ENCODE measurements at regions not wholly inside any gene's neighbourhood (a gene's known extent, or its start where the extent isn't known, plus 50 kb on each side); places are given as distances from the start of the nearest gene placed in this dataset.

DNA sequence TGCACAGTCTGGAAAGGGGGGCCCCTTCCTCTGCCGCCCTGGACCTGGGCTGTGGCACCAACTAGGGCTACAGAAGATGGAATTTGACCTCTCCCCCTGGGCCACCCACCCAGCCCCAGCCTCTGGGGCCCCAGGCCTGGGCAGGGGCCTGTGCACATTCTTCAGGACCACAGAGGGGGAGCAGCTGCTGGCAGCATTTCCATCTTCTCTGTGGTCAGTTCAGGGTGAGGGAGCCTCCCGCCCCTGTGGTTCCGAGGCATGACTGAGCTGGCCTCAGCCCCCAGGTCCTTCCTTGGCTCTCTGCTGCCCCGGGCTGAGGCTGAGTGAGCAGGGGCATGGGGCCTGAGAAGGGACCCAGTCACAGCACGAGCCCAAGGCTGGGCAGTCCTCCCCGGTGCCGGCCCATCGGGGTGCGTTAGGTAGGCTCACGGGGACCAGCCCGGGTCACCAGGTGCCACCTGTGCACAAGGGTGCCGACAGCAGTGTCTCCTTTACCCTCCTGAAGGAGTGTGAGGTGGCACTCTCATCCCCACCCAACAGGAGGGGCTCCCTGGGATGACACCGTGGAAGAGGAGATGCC is 63.2 kb downstream of the UNCX start:
- H3K27me3 ChIP-seq (ENCODE audit: insufficient read depth) = peaks cover 92% of the 10 kb centered on the region

DNA sequence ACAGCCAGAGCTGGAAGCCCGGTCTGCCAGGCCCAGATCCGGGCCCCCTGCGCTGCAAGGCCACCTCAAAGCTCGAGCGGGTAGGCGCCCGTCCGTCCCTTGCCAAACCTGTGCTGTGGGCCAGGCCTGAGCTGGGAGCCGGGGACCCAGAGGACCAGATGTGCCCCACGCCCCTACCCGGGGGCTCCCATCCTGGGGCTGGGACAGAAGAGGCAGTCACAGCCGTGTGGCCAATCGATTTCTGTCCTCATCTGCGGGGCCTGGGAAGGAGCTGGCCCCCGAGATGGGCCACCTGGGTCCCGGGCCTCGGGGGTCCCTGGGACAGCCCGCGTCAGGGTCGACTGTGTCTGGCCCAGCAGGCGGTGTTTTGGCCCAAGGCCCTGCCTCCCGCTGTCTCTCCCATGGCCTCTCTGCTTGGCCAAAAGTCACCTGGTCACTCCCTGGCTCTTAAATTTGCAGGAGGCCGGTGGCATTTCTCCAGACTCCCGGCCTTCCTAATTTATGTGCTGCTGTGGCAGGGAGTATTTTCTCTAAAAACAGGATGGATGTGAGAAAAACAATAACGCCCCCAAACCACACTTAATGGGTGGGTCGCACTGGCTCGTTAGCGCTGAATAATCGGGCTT is 63.8 kb downstream of the UNCX start:
- H3K4me1 ChIP-seq (ENCODE audit: control insufficient read depth in 1 of 2, insufficient read depth in 2 of 2, low read depth in 1 of 2, low read length in 1 of 2) = no peaks in the 10 kb centered on the region
- no peak overlapping the region for H3K27ac ChIP-seq (ENCODE audit: low read depth in 2 of 2, low read length in 1 of 2)
- H3K4me2 ChIP-seq = no peak overlapping the region
- ChIA-PET CTCF (interaction anchor here (1.1 to 4.0 kb wide), 5 partner anchors 39 to 137 kb away, joined by 3 to 13 read pairs (median 7); no protein-coding TSS in a partner anchor), POLR2A (no interaction called here)
- H3K79me2 ChIP-seq (ENCODE audit: insufficient read depth) = no peaks in the 10 kb centered on the region
- DNase-seq = peak; percentile 49
- no peaks in the 10 kb centered on the region for H3K9me3 ChIP-seq
- H3K9ac ChIP-seq = no peak overlapping the region
- H3K36me3 ChIP-seq (replicated peaks in 1 of 2; ENCODE audit: control insufficient read depth in 1 of 2, insufficient read depth in 2 of 2, low read length in 1 of 2) = no peaks in the 10 kb centered on the region
- 4% methylated on average over 18 of the region's 29 CpGs for WGBS (ENCODE audit: low lambda C conversion rate)
- H2AFZ ChIP-seq (ENCODE audit: low read depth) = no peak overlapping the region
- H3K9me2 ChIP-seq = no peaks in the 10 kb centered on the region
- H4K20me1 ChIP-seq (ENCODE audit: insufficient read depth) = 0 out of 2 replicates have a peak, but pooled peaks cover 9% of the 10 kb centered on the region
- peaks cover 89% of the 10 kb centered on the region for H3K27me3 ChIP-seq (ENCODE audit: insufficient read depth)
- H3K4me3 ChIP-seq (ENCODE audit: low read depth in 2 of 2, low read length in 1 of 2) = no peak overlapping the region
- peaks cover 3% of the 10 kb centered on the region for H3F3A ChIP-seq (replicated peaks; ENCODE audit: insufficient read depth)
- TF ChIP-seq, protein P1, sequence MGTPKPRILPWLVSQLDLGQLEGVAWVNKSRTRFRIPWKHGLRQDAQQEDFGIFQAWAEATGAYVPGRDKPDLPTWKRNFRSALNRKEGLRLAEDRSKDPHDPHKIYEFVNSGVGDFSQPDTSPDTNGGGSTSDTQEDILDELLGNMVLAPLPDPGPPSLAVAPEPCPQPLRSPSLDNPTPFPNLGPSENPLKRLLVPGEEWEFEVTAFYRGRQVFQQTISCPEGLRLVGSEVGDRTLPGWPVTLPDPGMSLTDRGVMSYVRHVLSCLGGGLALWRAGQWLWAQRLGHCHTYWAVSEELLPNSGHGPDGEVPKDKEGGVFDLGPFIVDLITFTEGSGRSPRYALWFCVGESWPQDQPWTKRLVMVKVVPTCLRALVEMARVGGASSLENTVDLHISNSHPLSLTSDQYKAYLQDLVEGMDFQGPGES (IDR thresholded peaks at IDR 0.05; ENCODE audit: low read depth, low read length) = no peak
- no peak for TF ChIP-seq RXRA (IDR thresholded peaks at IDR 0.05; ENCODE audit: borderline replicate concordance, low read depth)
- TF ChIP-seq TCF12 (IDR thresholded peaks at IDR 0.05) = no peak
- TF ChIP-seq, protein P2, sequence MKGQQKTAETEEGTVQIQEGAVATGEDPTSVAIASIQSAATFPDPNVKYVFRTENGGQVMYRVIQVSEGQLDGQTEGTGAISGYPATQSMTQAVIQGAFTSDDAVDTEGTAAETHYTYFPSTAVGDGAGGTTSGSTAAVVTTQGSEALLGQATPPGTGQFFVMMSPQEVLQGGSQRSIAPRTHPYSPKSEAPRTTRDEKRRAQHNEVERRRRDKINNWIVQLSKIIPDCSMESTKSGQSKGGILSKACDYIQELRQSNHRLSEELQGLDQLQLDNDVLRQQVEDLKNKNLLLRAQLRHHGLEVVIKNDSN (IDR thresholded peaks at IDR 0.05; ENCODE audit: borderline replicate concordance, low read depth) = no peak
- TF ChIP-seq, protein P3, sequence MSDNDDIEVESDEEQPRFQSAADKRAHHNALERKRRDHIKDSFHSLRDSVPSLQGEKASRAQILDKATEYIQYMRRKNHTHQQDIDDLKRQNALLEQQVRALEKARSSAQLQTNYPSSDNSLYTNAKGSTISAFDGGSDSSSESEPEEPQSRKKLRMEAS (IDR thresholded peaks at IDR 0.05; ENCODE audit: low read depth) = no peak
- TF ChIP-seq, protein P4, sequence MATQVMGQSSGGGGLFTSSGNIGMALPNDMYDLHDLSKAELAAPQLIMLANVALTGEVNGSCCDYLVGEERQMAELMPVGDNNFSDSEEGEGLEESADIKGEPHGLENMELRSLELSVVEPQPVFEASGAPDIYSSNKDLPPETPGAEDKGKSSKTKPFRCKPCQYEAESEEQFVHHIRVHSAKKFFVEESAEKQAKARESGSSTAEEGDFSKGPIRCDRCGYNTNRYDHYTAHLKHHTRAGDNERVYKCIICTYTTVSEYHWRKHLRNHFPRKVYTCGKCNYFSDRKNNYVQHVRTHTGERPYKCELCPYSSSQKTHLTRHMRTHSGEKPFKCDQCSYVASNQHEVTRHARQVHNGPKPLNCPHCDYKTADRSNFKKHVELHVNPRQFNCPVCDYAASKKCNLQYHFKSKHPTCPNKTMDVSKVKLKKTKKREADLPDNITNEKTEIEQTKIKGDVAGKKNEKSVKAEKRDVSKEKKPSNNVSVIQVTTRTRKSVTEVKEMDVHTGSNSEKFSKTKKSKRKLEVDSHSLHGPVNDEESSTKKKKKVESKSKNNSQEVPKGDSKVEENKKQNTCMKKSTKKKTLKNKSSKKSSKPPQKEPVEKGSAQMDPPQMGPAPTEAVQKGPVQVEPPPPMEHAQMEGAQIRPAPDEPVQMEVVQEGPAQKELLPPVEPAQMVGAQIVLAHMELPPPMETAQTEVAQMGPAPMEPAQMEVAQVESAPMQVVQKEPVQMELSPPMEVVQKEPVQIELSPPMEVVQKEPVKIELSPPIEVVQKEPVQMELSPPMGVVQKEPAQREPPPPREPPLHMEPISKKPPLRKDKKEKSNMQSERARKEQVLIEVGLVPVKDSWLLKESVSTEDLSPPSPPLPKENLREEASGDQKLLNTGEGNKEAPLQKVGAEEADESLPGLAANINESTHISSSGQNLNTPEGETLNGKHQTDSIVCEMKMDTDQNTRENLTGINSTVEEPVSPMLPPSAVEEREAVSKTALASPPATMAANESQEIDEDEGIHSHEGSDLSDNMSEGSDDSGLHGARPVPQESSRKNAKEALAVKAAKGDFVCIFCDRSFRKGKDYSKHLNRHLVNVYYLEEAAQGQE (IDR thresholded peaks at IDR 0.05; ENCODE audit: low read depth, low read length) = no peak
- TF ChIP-seq POLR2AphosphoS5 (IDR thresholded peaks at IDR 0.05; ENCODE audit: low read depth, low read length) = no peak
- TF ChIP-seq TAF1 (IDR thresholded peaks at IDR 0.05; ENCODE audit: borderline replicate concordance, low read depth, low read length) = no peak
- TF ChIP-seq FOSL2 (IDR thresholded peaks at IDR 0.05; ENCODE audit: borderline replicate concordance, low read depth) = no peak
- TF ChIP-seq, protein P5, sequence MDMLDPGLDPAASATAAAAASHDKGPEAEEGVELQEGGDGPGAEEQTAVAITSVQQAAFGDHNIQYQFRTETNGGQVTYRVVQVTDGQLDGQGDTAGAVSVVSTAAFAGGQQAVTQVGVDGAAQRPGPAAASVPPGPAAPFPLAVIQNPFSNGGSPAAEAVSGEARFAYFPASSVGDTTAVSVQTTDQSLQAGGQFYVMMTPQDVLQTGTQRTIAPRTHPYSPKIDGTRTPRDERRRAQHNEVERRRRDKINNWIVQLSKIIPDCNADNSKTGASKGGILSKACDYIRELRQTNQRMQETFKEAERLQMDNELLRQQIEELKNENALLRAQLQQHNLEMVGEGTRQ (IDR thresholded peaks at IDR 0.05; ENCODE audit: borderline replicate concordance, low read depth, low read length) = no peak
- TF ChIP-seq CHD2 (IDR thresholded peaks at IDR 0.05; ENCODE audit: low read length, partially characterized antibody) = no peak

More for the DNA sequence above, 63.2 kb downstream of the UNCX start:
- no peak overlapping the region for H3K4me3 ChIP-seq (ENCODE audit: low read depth in 2 of 2, low read length in 1 of 2)
- DNase-seq = peak; percentile 28
- ChIA-PET CTCF (interaction anchor here (2.4 to 4.0 kb wide), 3 partner anchors 70 to 137 kb away, joined by 7 to 13 read pairs (median 12); no protein-coding TSS in a partner anchor), POLR2A (no interaction called here)
- no peaks in the 10 kb centered on the region for H3K9me3 ChIP-seq
- H4K20me1 ChIP-seq (ENCODE audit: insufficient read depth) = 0 out of 2 replicates have a peak, but pooled peaks cover 9% of the 10 kb centered on the region
- no peaks in the 10 kb centered on the region for H3K79me2 ChIP-seq (ENCODE audit: insufficient read depth)
- H2AFZ ChIP-seq (ENCODE audit: low read depth) = no peak overlapping the region
- H3F3A ChIP-seq (replicated peaks; ENCODE audit: insufficient read depth) = peaks cover 3% of the 10 kb centered on the region
- H3K36me3 ChIP-seq (replicated peaks in 1 of 2; ENCODE audit: control insufficient read depth in 1 of 2, insufficient read depth in 2 of 2, low read length in 1 of 2) = no peaks in the 10 kb centered on the region
- no peak overlapping the region for H3K9ac ChIP-seq
- no peak overlapping the region for H3K27ac ChIP-seq (ENCODE audit: low read depth in 2 of 2, low read length in 1 of 2)
- no peak overlapping the region for H3K4me2 ChIP-seq
- WGBS (ENCODE audit: low lambda C conversion rate) = 53% methylated on average over 5 of the region's 13 CpGs
- H3K9me2 ChIP-seq = no peaks in the 10 kb centered on the region
- TF ChIP-seq, protein P2 (IDR thresholded peaks at IDR 0.05; ENCODE audit: borderline replicate concordance, low read depth) = no peak
- TF ChIP-seq, protein P3 (IDR thresholded peaks at IDR 0.05; ENCODE audit: low read depth) = no peak
- no peak for TF ChIP-seq NFIC (IDR thresholded peaks at IDR 0.05; ENCODE audit: borderline replicate concordance)
- no peak for TF ChIP-seq TCF12 (IDR thresholded peaks at IDR 0.05)
- no peak for TF ChIP-seq JUND (IDR thresholded peaks at IDR 0.05)
- TF ChIP-seq, protein P6, sequence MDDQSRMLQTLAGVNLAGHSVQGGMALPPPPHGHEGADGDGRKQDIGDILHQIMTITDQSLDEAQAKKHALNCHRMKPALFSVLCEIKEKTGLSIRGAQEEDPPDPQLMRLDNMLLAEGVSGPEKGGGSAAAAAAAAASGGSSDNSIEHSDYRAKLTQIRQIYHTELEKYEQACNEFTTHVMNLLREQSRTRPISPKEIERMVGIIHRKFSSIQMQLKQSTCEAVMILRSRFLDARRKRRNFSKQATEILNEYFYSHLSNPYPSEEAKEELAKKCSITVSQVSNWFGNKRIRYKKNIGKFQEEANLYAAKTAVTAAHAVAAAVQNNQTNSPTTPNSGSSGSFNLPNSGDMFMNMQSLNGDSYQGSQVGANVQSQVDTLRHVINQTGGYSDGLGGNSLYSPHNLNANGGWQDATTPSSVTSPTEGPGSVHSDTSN (IDR thresholded peaks at IDR 0.05) = no peak
- TF ChIP-seq MEF2A (IDR thresholded peaks at IDR 0.05; ENCODE audit: borderline replicate concordance, low read depth) = no peak
- no peaks in the 10 kb centered on the region for H3K4me1 ChIP-seq (ENCODE audit: control insufficient read depth in 1 of 2, insufficient read depth in 2 of 2, low read depth in 1 of 2, low read length in 1 of 2)
